ENCODE measurements at regions not wholly inside any gene's neighbourhood (a gene's known extent, or its start where the extent isn't known, plus 50 kb on each side); places are given as distances from the start of the nearest gene placed in this dataset.

GRCh38 chr4:116638592-116638991 is 446.8 kb downstream of the TRAM1L1 start:
- intact Hi-C loops (cut with micrococcal nuclease; ENCODE audit: unreplicated experiment) = no loop called here
- H3K36me3 ChIP-seq (ENCODE audit: control insufficient read depth, insufficient read depth, low read length) = no peaks in the 10 kb centered on the region

GRCh38 chr4:116636917-116637316 is 448.5 kb downstream of the TRAM1L1 start:
- TF ChIP-seq CTCF (IDR thresholded peaks at IDR 0.05; ENCODE audit: insufficient read depth in 1 of 2, low read depth in 1 of 2, low read length in 1 of 2, severe bottlenecking in 1 of 2, unreplicated experiment in 1 of 2) = no peak
- Histone ChIP-seq H3K4me3 (ENCODE audit: low read depth, low read length) (no peak overlapping the region), H3K4me1 (no peaks in the 10 kb centered on the region), H3K36me3 (ENCODE audit: control insufficient read depth, insufficient read depth, low read length) (no peaks in the 10 kb centered on the region), H3K9me3 (no peaks in the 10 kb centered on the region), H3K27me3 (replicated peaks; ENCODE audit: control insufficient read depth, insufficient read depth, low read length) (no peaks in the 10 kb centered on the region)
- no TSS peak for BruUV-seq (replicated peaks)
- Mint-ChIP-seq H3K36me3 (ENCODE audit: insufficient read depth, unreplicated experiment) (no peaks in the 10 kb centered on the region), H3K27ac (ENCODE audit: unreplicated experiment) (no peak overlapping the region), H3K27me3 (ENCODE audit: insufficient read depth, unreplicated experiment) (peaks cover 3% of the 10 kb centered on the region), H3K4me1 (ENCODE audit: low read depth, unreplicated experiment) (no peaks in the 10 kb centered on the region), H3K4me3 (ENCODE audit: unreplicated experiment) (no peak overlapping the region), H3K9me3 (ENCODE audit: unreplicated experiment) (no peaks in the 10 kb centered on the region)
- ChIA-PET CTCF (no interaction called here), POLR2A (no interaction called here)
- DNase-seq = no peak
- intact Hi-C loops (cut with micrococcal nuclease; ENCODE audit: unreplicated experiment) = no loop called here

More at GRCh38 chr4:116638592-116638991, 446.8 kb downstream of the TRAM1L1 start:
- no peaks in the 10 kb centered on the region for H3K9me3 Mint-ChIP-seq (ENCODE audit: unreplicated experiment)
- Histone ChIP-seq H3K27me3 (replicated peaks; ENCODE audit: control insufficient read depth, insufficient read depth, low read length) (no peaks in the 10 kb centered on the region), H3K4me1 (no peaks in the 10 kb centered on the region), H3K4me3 (ENCODE audit: low read depth, low read length) (no peak overlapping the region), H3K9me3 (no peaks in the 10 kb centered on the region)
- H3K27ac Mint-ChIP-seq (ENCODE audit: unreplicated experiment) = no peak overlapping the region
- no TSS peak for BruUV-seq (replicated peaks)
- H3K27me3 Mint-ChIP-seq (ENCODE audit: insufficient read depth, unreplicated experiment) = no peaks in the 10 kb centered on the region
- ChIA-PET CTCF (no interaction called here), POLR2A (no interaction called here)
- no peaks in the 10 kb centered on the region for H3K4me1 Mint-ChIP-seq (ENCODE audit: low read depth, unreplicated experiment)
- H3K36me3 Mint-ChIP-seq (ENCODE audit: insufficient read depth, unreplicated experiment) = no peaks in the 10 kb centered on the region
- DNase-seq = no peak
- TF ChIP-seq CTCF (IDR thresholded peaks at IDR 0.05; ENCODE audit: insufficient read depth in 1 of 2, low read depth in 1 of 2, low read length in 1 of 2, severe bottlenecking in 1 of 2, unreplicated experiment in 1 of 2) = no peak
- no peak overlapping the region for H3K4me3 Mint-ChIP-seq (ENCODE audit: unreplicated experiment)

- no TSS peak for BruUV-seq (replicated peaks)
- Mint-ChIP-seq H3K4me3 (ENCODE audit: unreplicated experiment) (no peak overlapping the region), H3K27me3 (ENCODE audit: insufficient read depth, unreplicated experiment) (peaks cover 3% of the 10 kb centered on the region), H3K27ac (ENCODE audit: unreplicated experiment) (no peak overlapping the region), H3K4me1 (ENCODE audit: low read depth, unreplicated experiment) (no peaks in the 10 kb centered on the region), H3K9me3 (ENCODE audit: unreplicated experiment) (no peaks in the 10 kb centered on the region), H3K36me3 (ENCODE audit: insufficient read depth, unreplicated experiment) (no peaks in the 10 kb centered on the region)
- CTCF ChIA-PET = no interaction called here
- TF ChIP-seq CTCF (IDR thresholded peaks at IDR 0.05; ENCODE audit: insufficient read depth in 1 of 2, low read depth in 1 of 2, low read length in 1 of 2, severe bottlenecking in 1 of 2, unreplicated experiment in 1 of 2) = no peak
- Histone ChIP-seq H3K4me1 (no peaks in the 10 kb centered on the region), H3K27me3 (replicated peaks; ENCODE audit: control insufficient read depth, insufficient read depth, low read length) (no peaks in the 10 kb centered on the region), H3K9me3 (no peaks in the 10 kb centered on the region), H3K36me3 (ENCODE audit: control insufficient read depth, insufficient read depth, low read length) (no peaks in the 10 kb centered on the region), H3K4me3 (ENCODE audit: low read depth, low read length) (no peak overlapping the region)
- intact Hi-C loops (cut with micrococcal nuclease; ENCODE audit: unreplicated experiment) = no loop called here
- DNase-seq = no peak
- POLR2A ChIA-PET = no interaction called here
Measured at GRCh38 chr4:116632269-116632668, 453.1 kb downstream of the TRAM1L1 start.
